ENCODE measurements at regions not wholly inside any gene's neighbourhood (a gene's known extent, or its start where the extent isn't known, plus 50 kb on each side); places are given as distances from the start of the nearest gene placed in this dataset.
A peak's percentile ranks its signal among the peaks of the same experiment; 100 is the strongest.
"Not testable (repeated sequence)": the region's sequence is repeated elsewhere in the genome, so short reads cannot be mapped to it uniquely, and the experiment has no call there.

DNA sequence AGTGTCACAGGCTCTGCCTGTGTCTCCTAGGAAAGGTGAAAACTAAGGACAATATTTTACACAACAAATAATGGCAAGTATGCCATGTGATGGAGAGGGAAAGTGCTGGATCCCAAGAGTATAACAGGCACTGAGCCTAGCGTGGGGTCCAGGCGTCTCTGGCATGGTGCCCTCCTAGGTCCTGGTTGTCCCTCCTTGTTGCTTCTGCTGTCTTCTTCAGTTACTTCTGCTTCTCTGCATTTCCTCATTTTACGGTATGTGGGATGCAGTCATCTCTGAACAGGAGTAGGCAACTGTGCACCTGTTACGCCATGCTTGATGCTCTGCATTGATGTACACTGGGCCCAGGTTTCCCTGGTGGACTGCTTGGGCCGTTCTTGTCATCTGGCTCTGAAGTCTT, 1480.8 kb downstream of the FOXD4L5 start:
- DNase-seq: not testable (repeated sequence)

DNA sequence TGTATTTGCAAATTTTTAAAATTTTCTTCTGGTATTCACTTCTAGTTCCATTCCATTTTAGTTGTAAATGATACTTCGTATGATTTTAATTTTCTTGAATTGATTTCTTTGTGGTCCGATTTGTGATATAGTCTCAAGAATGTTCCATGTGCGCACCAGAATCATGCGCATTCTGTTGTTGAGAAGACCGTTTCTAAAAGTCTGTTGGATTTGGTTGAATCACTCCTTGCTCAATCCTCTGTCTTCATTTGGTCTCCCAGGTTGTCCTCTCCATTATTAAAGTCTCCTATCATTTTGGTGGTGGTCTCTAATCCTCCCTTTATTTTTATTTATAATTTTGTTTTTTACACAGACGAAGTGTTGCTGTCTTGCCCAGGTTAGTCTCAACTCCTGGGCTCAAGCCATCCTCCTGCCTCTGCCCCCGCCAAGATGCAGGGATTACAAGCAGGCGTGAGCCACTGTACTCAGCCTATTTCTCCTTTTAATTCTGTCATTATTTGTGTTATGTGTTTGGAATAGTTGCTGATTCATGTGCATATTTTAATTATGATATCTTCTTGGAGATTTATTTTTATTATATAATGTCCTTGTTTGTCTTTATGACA, 1490.8 kb downstream of the FOXD4L5 start:
- DNase-seq: not testable (repeated sequence)

- DNase-seq: not testable (repeated sequence)
Observed at GRCh38 chr9:63787454-63787853, 1497.6 kb downstream of the FOXD4L5 start.

GRCh38 chr9:63785059-63785458, 1500.0 kb downstream of the FOXD4L5 start:
- not testable (repeated sequence) for DNase-seq

DNA sequence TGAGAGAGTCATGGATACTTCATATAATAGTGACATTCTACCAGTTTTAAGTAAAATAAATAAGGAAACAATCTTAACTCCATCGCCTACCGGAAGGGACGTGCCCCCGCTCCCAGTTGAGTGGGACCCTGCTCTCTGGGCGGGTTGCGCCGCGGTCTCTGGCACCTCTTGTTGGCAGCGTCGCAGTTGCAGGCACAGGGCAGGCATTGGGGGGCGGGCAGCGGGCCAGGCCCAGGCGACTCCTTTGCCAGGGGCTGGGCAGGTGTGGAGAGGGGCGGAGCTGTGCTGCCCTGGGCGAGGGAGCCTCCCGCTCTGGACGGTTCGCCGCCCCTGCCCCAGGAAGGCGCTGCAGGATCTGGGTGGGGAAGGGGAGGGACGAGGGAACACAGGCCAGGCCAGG, 1500.6 kb downstream of the FOXD4L5 start:
- not testable (repeated sequence) for DNase-seq

GRCh38 chr9:63781817-63782439, 1503.1 kb downstream of the FOXD4L5 start:
- DNase-seq: not testable (repeated sequence)

DNA sequence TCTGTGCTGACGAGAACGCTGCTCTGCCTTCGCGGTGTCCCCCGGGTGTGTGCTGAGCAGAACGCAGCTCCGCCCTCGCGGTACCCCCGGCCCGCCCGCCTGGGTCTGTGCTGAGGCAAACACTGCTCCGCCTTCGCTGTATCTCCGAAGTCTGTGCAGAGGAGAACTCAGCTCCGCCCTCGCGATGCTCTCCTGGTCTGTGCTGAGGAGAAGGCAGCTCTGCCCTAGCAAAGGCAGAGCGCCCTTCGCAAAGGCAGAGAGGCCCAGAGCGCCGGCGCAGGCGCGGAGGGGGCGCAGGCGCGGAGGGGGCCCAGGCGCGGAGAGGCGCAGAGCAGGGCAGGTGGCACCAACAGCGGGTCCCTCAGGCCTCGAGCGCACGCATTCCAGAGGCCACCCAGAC, 1503.6 kb downstream of the FOXD4L5 start:
- not testable (repeated sequence) for DNase-seq

DNA sequence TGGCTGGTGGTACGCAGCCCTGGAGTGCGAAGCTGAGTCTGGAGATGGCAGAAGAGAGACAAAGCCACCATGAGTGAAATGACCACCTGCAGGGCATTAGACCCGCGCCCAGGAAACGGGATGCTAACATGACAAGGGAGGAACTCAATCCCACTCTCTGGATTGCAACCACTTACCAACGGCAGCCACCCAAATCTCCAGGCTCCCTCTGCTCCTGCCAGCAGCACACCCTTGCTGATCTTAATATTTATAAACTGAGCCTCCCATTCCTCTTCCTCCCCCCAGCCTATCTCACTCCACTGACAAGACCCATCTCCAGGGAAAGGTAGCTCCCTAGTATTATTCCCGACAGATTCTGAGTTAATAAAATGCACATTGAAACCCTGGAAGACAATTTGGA, 1508.8 kb downstream of the FOXD4L5 start:
- not testable (repeated sequence) for DNase-seq

DNA sequence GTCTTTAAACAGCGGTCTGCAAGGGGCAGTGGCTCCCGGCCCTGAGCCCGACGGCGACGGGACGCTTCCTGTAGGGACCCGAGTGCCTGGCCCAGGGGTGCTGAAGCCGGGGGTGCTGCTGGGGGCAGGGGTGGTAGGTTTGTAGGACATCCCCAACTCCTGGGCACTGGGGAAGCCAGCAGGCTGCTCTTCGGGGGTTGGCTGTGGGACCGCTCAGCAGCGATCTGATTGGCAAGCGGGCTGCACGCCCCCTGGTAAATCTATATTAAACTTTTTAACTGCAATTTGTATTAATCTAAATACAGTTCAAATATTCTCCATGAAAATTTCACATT, 1510.0 kb downstream of the FOXD4L5 start:
- not testable (repeated sequence) for DNase-seq

GRCh38 chr9:63774369-63775091, 1510.5 kb downstream of the FOXD4L5 start:
- DNase-seq: not testable (repeated sequence)

DNA sequence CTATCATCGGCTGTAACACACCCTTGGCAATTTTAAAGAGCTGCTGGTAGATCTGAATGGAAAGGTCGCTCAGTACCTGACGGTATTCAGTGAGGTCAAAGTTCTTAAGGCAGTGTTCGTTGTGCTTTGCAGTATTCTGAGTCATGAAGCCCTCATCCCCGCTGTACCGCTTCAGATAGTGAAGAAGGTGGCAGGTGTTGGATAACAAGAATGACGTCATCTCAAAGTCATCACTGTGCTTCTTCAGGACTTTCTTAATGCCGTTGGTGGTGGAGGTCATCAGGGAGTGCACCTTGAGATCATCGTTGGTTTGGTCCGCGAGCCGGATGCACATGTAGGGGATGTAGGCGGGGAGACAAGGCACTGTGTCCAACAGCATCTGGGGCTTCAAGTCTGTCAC, 1522.8 kb downstream of the FOXD4L5 start:
- not testable (repeated sequence) for DNase-seq

GRCh38 chr9:63729021-63729420, 1556.0 kb downstream of the FOXD4L5 start:
- not testable (repeated sequence) for DNase-seq

GRCh38 chr9:63728287-63728686, 1556.7 kb downstream of the FOXD4L5 start:
- DNase-seq: peak; percentile 0

DNA sequence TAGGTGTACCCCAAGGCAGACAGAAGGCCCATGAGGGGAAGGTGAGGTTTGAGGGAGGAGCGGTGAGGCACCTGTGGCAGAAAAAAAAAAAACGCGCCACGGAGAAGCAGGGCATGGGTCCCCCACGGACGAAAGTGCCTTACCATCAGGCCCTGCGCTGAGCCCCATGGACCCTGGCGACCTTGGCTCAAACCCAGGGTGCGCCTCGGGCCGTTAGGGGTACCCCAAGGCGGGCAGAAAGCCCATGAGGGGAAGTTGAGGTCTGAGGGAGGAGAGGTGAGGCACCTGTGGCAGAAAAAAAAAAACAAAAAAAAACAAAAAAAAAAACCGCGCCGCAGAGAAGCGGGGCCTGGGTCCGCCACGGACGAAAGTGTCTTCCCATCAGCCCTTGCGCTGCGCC, 1576.7 kb downstream of the FOXD4L5 start:
- DNase-seq: not testable (repeated sequence)

GRCh38 chr9:63704456-63704855, 1580.6 kb downstream of the FOXD4L5 start:
- not testable (repeated sequence) for DNase-seq

DNA sequence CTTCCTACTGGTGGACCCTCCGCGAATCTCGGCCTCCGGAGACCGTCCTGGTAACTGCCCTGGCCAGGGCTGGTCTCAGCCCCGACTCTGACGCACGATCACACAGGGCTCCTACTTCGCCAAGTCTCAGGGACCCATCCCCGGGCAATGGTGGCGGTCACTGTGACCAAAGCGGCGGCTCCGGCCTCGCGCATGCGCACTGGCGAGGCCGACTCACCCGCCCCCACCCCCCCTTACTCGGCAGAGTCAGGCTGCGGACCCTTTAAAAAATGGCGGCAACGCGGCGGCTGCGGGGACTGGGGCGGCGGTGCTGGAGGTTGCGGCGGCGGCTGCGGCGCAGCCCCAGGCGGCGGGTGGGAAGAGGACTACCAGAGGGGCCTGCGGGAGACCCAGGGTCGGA, 1581.3 kb downstream of the FOXD4L5 start:
- not testable (repeated sequence) for DNase-seq

DNA sequence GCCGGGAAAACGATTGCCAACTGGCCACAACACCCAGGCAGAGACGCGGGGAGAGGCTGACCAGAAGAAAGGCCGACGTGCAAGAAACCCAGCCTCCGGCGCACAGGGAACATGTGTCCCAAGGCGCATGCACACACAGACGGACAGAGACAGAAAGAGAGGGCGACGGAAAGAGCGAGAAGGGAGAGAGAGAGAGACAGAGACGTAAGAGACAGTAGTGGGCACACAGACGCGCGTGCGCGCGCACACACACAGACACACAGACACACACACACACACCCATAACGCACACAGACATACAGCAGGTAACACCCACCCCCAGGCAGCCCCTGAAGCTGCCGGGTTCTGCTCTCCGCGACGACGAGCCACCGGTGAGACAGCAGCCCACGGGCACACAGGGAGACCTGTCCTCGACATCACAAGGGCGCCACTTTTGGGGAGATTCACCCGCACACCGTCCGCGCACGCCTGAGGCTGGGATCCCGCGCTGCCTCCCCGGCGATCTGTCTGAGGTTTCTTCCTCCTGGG, 1581.8 kb downstream of the FOXD4L5 start:
- not testable (repeated sequence) for DNase-seq
